ENCODE measurements at regions not wholly inside any gene's neighbourhood (a gene's known extent, or its start where the extent isn't known, plus 50 kb on each side); places are given as distances from the start of the nearest gene placed in this dataset.

GRCh38 chr11:33554219-33554618, 146.4 kb downstream of the C11orf91 start:
- no peak for DNase-seq
- Histone ChIP-seq H4K8ac (ENCODE audit: low read depth, low read length) (no peak overlapping the region), H3K4me3 (ENCODE audit: low read length) (no peak overlapping the region), H3K4me2 (ENCODE audit: low read length) (no peak overlapping the region), H2BK5ac (ENCODE audit: low read length) (no peak overlapping the region), H3K4me1 (ENCODE audit: control insufficient read depth, low read depth, low read length) (no peaks in the 10 kb centered on the region), H3K27ac (ENCODE audit: low read depth, low read length) (no peak overlapping the region), H3K23ac (ENCODE audit: low read length) (no peak overlapping the region), H2BK120ac (ENCODE audit: low read depth, low read length) (no peak overlapping the region), H3K79me1 (ENCODE audit: low read length) (no peaks in the 10 kb centered on the region), H3K27me3 (ENCODE audit: insufficient read depth, low read length, poor library complexity) (no peaks in the 10 kb centered on the region), H3K79me2 (ENCODE audit: control insufficient read depth, insufficient read depth, low read length) (no peaks in the 10 kb centered on the region), H3K56ac (ENCODE audit: low read length) (no peak overlapping the region), H2AK5ac (ENCODE audit: low read length) (no peak overlapping the region), H3K4ac (ENCODE audit: low read depth, low read length) (no peak overlapping the region), H3K9ac (ENCODE audit: low read length) (no peak overlapping the region), H3K18ac (ENCODE audit: low read length) (no peak overlapping the region), H2BK15ac (replicated peaks; ENCODE audit: low read depth) (no peak overlapping the region), H3K36me3 (ENCODE audit: control insufficient read depth, insufficient read depth, low read length) (no peaks in the 10 kb centered on the region), H4K5ac (ENCODE audit: low read length) (no peak overlapping the region)
- WGBS (ENCODE audit: extremely low coverage, insufficient coverage, low lambda C conversion rate) = no CpG with 5 or more reads among the region's 7 CpGs

DNA sequence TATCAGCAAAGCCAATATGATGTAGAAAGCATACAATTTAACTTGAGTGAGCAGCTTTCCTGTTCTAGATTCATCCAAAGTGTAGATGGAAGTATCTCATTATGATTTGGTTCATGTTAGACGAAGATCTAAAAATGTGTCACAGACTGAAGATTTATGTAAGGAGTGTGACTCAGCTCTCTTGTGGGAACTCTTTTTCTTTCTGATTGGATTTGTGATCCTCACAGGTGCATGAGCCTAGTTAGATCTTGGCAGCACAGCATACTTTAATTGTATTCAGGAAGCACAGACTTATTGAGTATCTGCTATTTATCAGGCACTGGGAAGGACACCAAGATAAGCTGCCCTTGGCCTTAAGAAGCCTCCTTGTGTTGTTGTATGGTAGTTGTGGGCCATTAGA, 147.1 kb downstream of the C11orf91 start:
- no peaks in the 10 kb centered on the region for H3K79me1 ChIP-seq (ENCODE audit: low read length)
- H2BK120ac ChIP-seq (ENCODE audit: low read depth, low read length) = no peak overlapping the region
- no peaks in the 10 kb centered on the region for H3K79me2 ChIP-seq (ENCODE audit: control insufficient read depth, insufficient read depth, low read length)
- WGBS (ENCODE audit: extremely low coverage, insufficient coverage, low lambda C conversion rate) = no CpG with 5 or more reads among the region's 1 CpG
- H3K27me3 ChIP-seq (ENCODE audit: insufficient read depth, low read length, poor library complexity) = no peaks in the 10 kb centered on the region
- H3K4me3 ChIP-seq (ENCODE audit: low read length) = no peak overlapping the region
- H2AK5ac ChIP-seq (ENCODE audit: low read length) = no peak overlapping the region
- H3K36me3 ChIP-seq (ENCODE audit: control insufficient read depth, insufficient read depth, low read length) = no peaks in the 10 kb centered on the region
- H4K8ac ChIP-seq (ENCODE audit: low read depth, low read length) = no peak overlapping the region
- H2BK5ac ChIP-seq (ENCODE audit: low read length) = no peak overlapping the region
- no peak overlapping the region for H3K18ac ChIP-seq (ENCODE audit: low read length)
- H4K5ac ChIP-seq (ENCODE audit: low read length) = no peak overlapping the region
- H3K4me1 ChIP-seq (ENCODE audit: control insufficient read depth, low read depth, low read length) = no peaks in the 10 kb centered on the region
- H3K23ac ChIP-seq (ENCODE audit: low read length) = no peak overlapping the region
- no peak overlapping the region for H3K4ac ChIP-seq (ENCODE audit: low read depth, low read length)
- H3K27ac ChIP-seq (ENCODE audit: low read depth, low read length) = no peak overlapping the region
- no peak overlapping the region for H3K56ac ChIP-seq (ENCODE audit: low read length)
- H2BK15ac ChIP-seq (replicated peaks; ENCODE audit: low read depth) = no peak overlapping the region
- no peak overlapping the region for H3K9ac ChIP-seq (ENCODE audit: low read length)
- no peak overlapping the region for H3K4me2 ChIP-seq (ENCODE audit: low read length)
- peak; percentile 26 for DNase-seq

GRCh38 chr11:33552756-33553155, 147.9 kb downstream of the C11orf91 start:
- Histone ChIP-seq H3K56ac (ENCODE audit: low read length) (no peak overlapping the region), H3K79me1 (ENCODE audit: low read length) (no peaks in the 10 kb centered on the region), H2BK120ac (ENCODE audit: low read depth, low read length) (no peak overlapping the region), H3K79me2 (ENCODE audit: control insufficient read depth, insufficient read depth, low read length) (no peaks in the 10 kb centered on the region), H3K27ac (ENCODE audit: low read depth, low read length) (no peak overlapping the region), H3K9ac (ENCODE audit: low read length) (no peak overlapping the region), H2BK15ac (replicated peaks; ENCODE audit: low read depth) (no peak overlapping the region), H3K27me3 (ENCODE audit: insufficient read depth, low read length, poor library complexity) (no peaks in the 10 kb centered on the region), H3K4me3 (ENCODE audit: low read length) (no peak overlapping the region), H3K4me1 (ENCODE audit: control insufficient read depth, low read depth, low read length) (no peaks in the 10 kb centered on the region), H3K23ac (ENCODE audit: low read length) (no peak overlapping the region), H2AK5ac (ENCODE audit: low read length) (no peak overlapping the region), H3K36me3 (ENCODE audit: control insufficient read depth, insufficient read depth, low read length) (no peaks in the 10 kb centered on the region), H3K18ac (ENCODE audit: low read length) (no peak overlapping the region), H3K4me2 (ENCODE audit: low read length) (no peak overlapping the region), H4K5ac (ENCODE audit: low read length) (no peak overlapping the region), H2BK5ac (ENCODE audit: low read length) (no peak overlapping the region), H3K4ac (ENCODE audit: low read depth, low read length) (no peak overlapping the region), H4K8ac (ENCODE audit: low read depth, low read length) (no peak overlapping the region)
- WGBS (ENCODE audit: extremely low coverage, insufficient coverage, low lambda C conversion rate) = no CpG with 5 or more reads among the region's 3 CpGs
- no peak for DNase-seq

- no CpG with 5 or more reads among the region's 3 CpGs for WGBS (ENCODE audit: extremely low coverage, insufficient coverage, low lambda C conversion rate)
- Histone ChIP-seq H3K79me1 (ENCODE audit: low read length) (no peaks in the 10 kb centered on the region), H4K8ac (ENCODE audit: low read depth, low read length) (no peak overlapping the region), H3K56ac (ENCODE audit: low read length) (no peak overlapping the region), H3K18ac (ENCODE audit: low read length) (no peak overlapping the region), H3K23ac (ENCODE audit: low read length) (no peak overlapping the region), H2BK120ac (ENCODE audit: low read depth, low read length) (peak overlapping the region; percentile 51), H3K4me3 (ENCODE audit: low read length) (no peak overlapping the region), H2BK15ac (replicated peaks; ENCODE audit: low read depth) (no peak overlapping the region), H4K5ac (ENCODE audit: low read length) (no peak overlapping the region), H2AK5ac (ENCODE audit: low read length) (no peak overlapping the region), H3K4me1 (ENCODE audit: control insufficient read depth, low read depth, low read length) (no peaks in the 10 kb centered on the region), H3K27me3 (ENCODE audit: insufficient read depth, low read length, poor library complexity) (no peaks in the 10 kb centered on the region), H3K9ac (ENCODE audit: low read length) (no peak overlapping the region), H3K4me2 (ENCODE audit: low read length) (no peak overlapping the region), H2BK5ac (ENCODE audit: low read length) (no peak overlapping the region), H3K36me3 (ENCODE audit: control insufficient read depth, insufficient read depth, low read length) (no peaks in the 10 kb centered on the region), H3K79me2 (ENCODE audit: control insufficient read depth, insufficient read depth, low read length) (no peaks in the 10 kb centered on the region), H3K27ac (ENCODE audit: low read depth, low read length) (no peak overlapping the region), H3K4ac (ENCODE audit: low read depth, low read length) (no peak overlapping the region)
- DNase-seq = no peak
Measured at GRCh38 chr11:33551051-33551450, 149.6 kb downstream of the C11orf91 start.

DNA sequence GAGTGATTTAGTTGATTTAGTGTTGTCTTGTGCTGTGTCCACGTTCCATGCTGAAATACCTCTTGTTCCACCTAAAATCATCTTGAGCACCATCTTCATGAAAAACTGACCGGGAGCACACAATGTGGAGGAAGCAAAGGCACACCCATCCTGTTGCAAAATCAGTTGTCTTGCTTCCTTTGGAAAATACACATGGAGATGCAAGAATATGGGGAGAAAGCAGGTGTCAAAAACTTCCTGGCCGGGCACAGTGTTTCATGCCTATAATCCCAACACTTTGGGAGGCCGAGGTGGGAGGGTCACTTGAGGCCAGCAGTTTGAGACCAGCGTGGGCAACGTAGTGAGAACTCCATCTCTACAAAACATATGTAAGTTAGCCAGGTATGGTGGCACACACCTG, 151.1 kb downstream of the C11orf91 start:
- no peak overlapping the region for H2BK5ac ChIP-seq (ENCODE audit: low read length)
- H3K4me3 ChIP-seq (ENCODE audit: low read length) = no peak overlapping the region
- no peak overlapping the region for H3K4me2 ChIP-seq (ENCODE audit: low read length)
- no peak overlapping the region for H3K56ac ChIP-seq (ENCODE audit: low read length)
- no peak overlapping the region for H3K4ac ChIP-seq (ENCODE audit: low read depth, low read length)
- H3K79me1 ChIP-seq (ENCODE audit: low read length) = no peaks in the 10 kb centered on the region
- no peak overlapping the region for H2BK15ac ChIP-seq (replicated peaks; ENCODE audit: low read depth)
- no peaks in the 10 kb centered on the region for H3K79me2 ChIP-seq (ENCODE audit: control insufficient read depth, insufficient read depth, low read length)
- H2AK5ac ChIP-seq (ENCODE audit: low read length) = no peak overlapping the region
- DNase-seq = no peak
- H3K23ac ChIP-seq (ENCODE audit: low read length) = no peak overlapping the region
- no peak overlapping the region for H3K27ac ChIP-seq (ENCODE audit: low read depth, low read length)
- no peak overlapping the region for H3K9ac ChIP-seq (ENCODE audit: low read length)
- no peaks in the 10 kb centered on the region for H3K27me3 ChIP-seq (ENCODE audit: insufficient read depth, low read length, poor library complexity)
- H2BK120ac ChIP-seq (ENCODE audit: low read depth, low read length) = no peak overlapping the region
- H3K36me3 ChIP-seq (ENCODE audit: control insufficient read depth, insufficient read depth, low read length) = no peaks in the 10 kb centered on the region
- H3K4me1 ChIP-seq (ENCODE audit: control insufficient read depth, low read depth, low read length) = no peaks in the 10 kb centered on the region
- no peak overlapping the region for H4K5ac ChIP-seq (ENCODE audit: low read length)
- H4K8ac ChIP-seq (ENCODE audit: low read depth, low read length) = no peak overlapping the region
- WGBS (ENCODE audit: extremely low coverage, insufficient coverage, low lambda C conversion rate) = no CpG with 5 or more reads among the region's 6 CpGs
- H3K18ac ChIP-seq (ENCODE audit: low read length) = no peak overlapping the region

DNA sequence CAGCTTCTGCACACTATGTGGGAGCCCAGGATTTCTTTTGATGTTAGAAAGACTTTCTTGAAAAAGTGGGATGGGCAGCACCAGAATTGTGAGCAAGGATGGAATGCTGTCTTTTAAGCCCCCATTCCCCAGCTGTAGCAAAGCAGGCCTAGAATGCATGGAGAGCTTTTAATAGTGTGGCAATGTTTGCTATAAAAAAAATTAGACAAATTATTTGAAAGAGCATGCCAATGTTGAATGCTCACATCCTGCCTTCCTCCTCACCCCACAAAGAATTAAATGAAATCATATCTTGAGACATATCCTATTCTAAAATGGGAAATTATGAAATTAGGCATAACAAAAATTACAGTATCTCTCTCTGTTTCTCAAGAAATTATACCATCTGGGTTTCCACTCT, 154.7 kb downstream of the C11orf91 start:
- Histone ChIP-seq H2BK5ac (ENCODE audit: low read length) (no peak overlapping the region), H3K36me3 (ENCODE audit: control insufficient read depth, insufficient read depth, low read length) (no peaks in the 10 kb centered on the region), H3K9ac (ENCODE audit: low read length) (no peak overlapping the region), H3K4me1 (ENCODE audit: control insufficient read depth, low read depth, low read length) (no peaks in the 10 kb centered on the region), H3K23ac (ENCODE audit: low read length) (no peak overlapping the region), H3K27me3 (ENCODE audit: insufficient read depth, low read length, poor library complexity) (no peaks in the 10 kb centered on the region), H3K4ac (ENCODE audit: low read depth, low read length) (no peak overlapping the region), H4K8ac (ENCODE audit: low read depth, low read length) (no peak overlapping the region), H3K27ac (ENCODE audit: low read depth, low read length) (no peak overlapping the region), H3K79me1 (ENCODE audit: low read length) (no peaks in the 10 kb centered on the region), H3K79me2 (ENCODE audit: control insufficient read depth, insufficient read depth, low read length) (no peaks in the 10 kb centered on the region), H2BK15ac (replicated peaks; ENCODE audit: low read depth) (no peak overlapping the region), H2AK5ac (ENCODE audit: low read length) (no peak overlapping the region), H3K18ac (ENCODE audit: low read length) (no peak overlapping the region), H4K5ac (ENCODE audit: low read length) (no peak overlapping the region), H3K56ac (ENCODE audit: low read length) (no peak overlapping the region), H3K4me3 (ENCODE audit: low read length) (no peak overlapping the region), H3K4me2 (ENCODE audit: low read length) (no peak overlapping the region), H2BK120ac (ENCODE audit: low read depth, low read length) (no peak overlapping the region)
- DNase-seq = no peak
